Lung (tissue), 11 donors: ENCODE measurements at regions not wholly inside any gene's neighbourhood (a gene's known extent, or its start where the extent isn't known, plus 50 kb on each side); places are given as distances from the start of the nearest gene placed in this dataset.

ENCODE experiments used
- ATAC-seq: fragments of 200-7000 bp; cut with Tn5 transposase; one replicate; pipeline ENCODE4 v1.9.1; 2020; ENCODE audit warnings: moderate number of reproducible peaks; ENCODE audit not compliant: insufficient read depth, low FRiP score
- DNase-seq, 3 donors: peaks; one replicate each; pipeline ENCODE4 v3.0.0-alpha.2; 2013 to 2017
- H3K27ac ChIP-seq, 2 donors: one replicate each; pipeline ENCODE4 v1.5.1; 2013; ENCODE audit warnings: mild to moderate bottlenecking in 2 of 2, moderate library complexity in 2 of 2, control low read depth in 1 of 2, inconsistent platforms in 1 of 2, low read depth in 1 of 2, low read length in 1 of 2
- H3K27me3 ChIP-seq, 3 donors: one replicate each; pipeline ENCODE4 v1.5.1; 2013; ENCODE audit warnings: low read length in 2 of 3; ENCODE audit not compliant: control insufficient read depth in 3 of 3, insufficient read depth in 3 of 3
- H3K36me3 ChIP-seq, 4 donors: one replicate each; pipeline ENCODE4 v1.5.1; 2013; ENCODE audit warnings: low read length in 4 of 4, mild to moderate bottlenecking in 1 of 4, moderate library complexity in 1 of 4; ENCODE audit not compliant: control insufficient read depth in 4 of 4, insufficient read depth in 4 of 4
- H3K4me1 ChIP-seq, 5 donors: one replicate each; pipeline ENCODE4 v1.5.1; 2013; ENCODE audit warnings: low read length in 5 of 5, mild to moderate bottlenecking in 2 of 5, moderate library complexity in 1 of 5; ENCODE audit not compliant: control insufficient read depth in 5 of 5, insufficient read depth in 5 of 5
- H3K4me3 ChIP-seq: one replicate; pipeline ENCODE4 v1.5.1; 2013; ENCODE audit warnings: mild to moderate bottlenecking, control low read depth, moderate library complexity
- H3K9ac ChIP-seq, 2 donors: one replicate each; pipeline ENCODE4 v1.5.1; 2013; ENCODE audit warnings: low read length in 2 of 2, control low read depth in 1 of 2; ENCODE audit not compliant: insufficient read depth in 1 of 2
- H3K9me3 ChIP-seq, 4 donors: one replicate each; pipeline ENCODE4 v1.5.1; 2013; ENCODE audit warnings: low read length in 3 of 4, mild to moderate bottlenecking in 1 of 4, moderate library complexity in 1 of 4; ENCODE audit not compliant: control insufficient read depth in 4 of 4, insufficient read depth in 3 of 4
- WGBS, 2 donors: extraction: QIAGEN DNeasy Blood & Tissue Kit; methylation state at CpG; one replicate each; pipeline ENCODE4 v1.1.7; 2013; 5-methylcytosine and 5-hydroxymethylcytosine counted together
- TF ChIP-seq, protein P1 (sequence below): IDR thresholded peaks from 2 replicates; pipeline ENCODE4 v1.5.1; 2012; ENCODE audit warnings: mild to moderate bottlenecking; ENCODE audit errors: control extremely low read depth, extremely low read depth
- donor health status: control.
- donor health status: control.
- donor health status: Bipolar disorder and iron deficiency.
- donor health status: healthy.
- donor health status: DM: yes; HTN: yes; CAD: no.

DNA sequence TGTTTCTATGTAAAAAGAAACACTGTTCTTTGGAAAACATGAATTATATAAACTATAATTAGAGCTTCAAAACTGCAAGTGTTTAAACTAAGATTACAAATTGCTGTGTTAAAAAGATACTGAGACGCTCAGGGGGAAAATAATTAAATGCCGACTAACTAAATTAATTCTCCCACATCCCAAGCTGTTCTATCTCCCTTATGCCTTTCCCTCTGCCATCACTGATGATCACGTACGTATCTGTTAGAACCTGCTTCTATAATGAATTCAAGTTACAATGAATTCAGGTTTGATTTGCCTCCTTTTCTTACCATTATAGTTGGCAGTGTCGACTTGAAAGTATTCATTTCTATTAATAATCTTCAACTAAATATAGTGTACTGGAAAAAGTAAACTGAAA, 349.9 kb upstream of the CDH6 start:
- Histone ChIP-seq H3K9me3 (no peaks in the 10 kb centered on the region), H3K9ac (no peak overlapping the region), H3K4me1 (peaks cover 0 to 14% (median 0%) of the 10 kb centered on the region in 5 donors), H3K27ac (no peak overlapping the region), H3K36me3 (no peaks in the 10 kb centered on the region), H3K4me3 (no peak overlapping the region), H3K27me3 (no peaks in the 10 kb centered on the region)
- 88 to 92% methylated on average over 5 of the region's 5 CpGs for WGBS, 2 donors
- ATAC-seq (no peak), DNase-seq (no peak)
- TF ChIP-seq, protein P1, sequence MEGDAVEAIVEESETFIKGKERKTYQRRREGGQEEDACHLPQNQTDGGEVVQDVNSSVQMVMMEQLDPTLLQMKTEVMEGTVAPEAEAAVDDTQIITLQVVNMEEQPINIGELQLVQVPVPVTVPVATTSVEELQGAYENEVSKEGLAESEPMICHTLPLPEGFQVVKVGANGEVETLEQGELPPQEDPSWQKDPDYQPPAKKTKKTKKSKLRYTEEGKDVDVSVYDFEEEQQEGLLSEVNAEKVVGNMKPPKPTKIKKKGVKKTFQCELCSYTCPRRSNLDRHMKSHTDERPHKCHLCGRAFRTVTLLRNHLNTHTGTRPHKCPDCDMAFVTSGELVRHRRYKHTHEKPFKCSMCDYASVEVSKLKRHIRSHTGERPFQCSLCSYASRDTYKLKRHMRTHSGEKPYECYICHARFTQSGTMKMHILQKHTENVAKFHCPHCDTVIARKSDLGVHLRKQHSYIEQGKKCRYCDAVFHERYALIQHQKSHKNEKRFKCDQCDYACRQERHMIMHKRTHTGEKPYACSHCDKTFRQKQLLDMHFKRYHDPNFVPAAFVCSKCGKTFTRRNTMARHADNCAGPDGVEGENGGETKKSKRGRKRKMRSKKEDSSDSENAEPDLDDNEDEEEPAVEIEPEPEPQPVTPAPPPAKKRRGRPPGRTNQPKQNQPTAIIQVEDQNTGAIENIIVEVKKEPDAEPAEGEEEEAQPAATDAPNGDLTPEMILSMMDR, result no peak

DNA sequence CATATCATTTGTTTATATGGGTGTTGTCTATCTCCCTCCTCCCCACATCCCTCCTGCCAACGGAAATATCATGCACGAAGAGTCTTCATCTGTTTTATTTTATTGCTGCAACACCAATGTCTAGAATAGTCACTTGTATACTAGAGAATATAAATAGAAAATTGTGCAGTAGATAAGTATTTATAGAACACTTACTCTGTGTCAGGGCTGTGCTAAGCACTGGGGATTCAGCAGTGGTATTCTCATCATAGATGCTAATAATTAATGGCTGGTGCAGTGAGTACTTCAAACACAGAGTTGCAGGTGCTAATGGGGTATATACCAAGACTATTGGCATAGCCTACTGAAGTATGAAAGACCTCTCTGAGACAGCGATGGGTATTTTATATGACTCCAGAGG, 353.5 kb upstream of the CDH6 start:
- DNase-seq (peak in 2 of 3 donors; percentile 13 to 40), ATAC-seq (no peak)
- Histone ChIP-seq H3K27ac (peak overlapping the region in 1 of 2 donors; percentile 72), H3K9ac (no peak overlapping the region), H3K4me3 (no peak overlapping the region), H3K4me1 (peaks cover 0 to 14% (median 0%) of the 10 kb centered on the region in 5 donors), H3K27me3 (no peaks in the 10 kb centered on the region), H3K9me3 (no peaks in the 10 kb centered on the region), H3K36me3 (no peaks in the 10 kb centered on the region)
- 55 to 78% methylated on average over 3 of the region's 3 CpGs for WGBS, 2 donors
- TF ChIP-seq, protein P1, result no peak

DNA sequence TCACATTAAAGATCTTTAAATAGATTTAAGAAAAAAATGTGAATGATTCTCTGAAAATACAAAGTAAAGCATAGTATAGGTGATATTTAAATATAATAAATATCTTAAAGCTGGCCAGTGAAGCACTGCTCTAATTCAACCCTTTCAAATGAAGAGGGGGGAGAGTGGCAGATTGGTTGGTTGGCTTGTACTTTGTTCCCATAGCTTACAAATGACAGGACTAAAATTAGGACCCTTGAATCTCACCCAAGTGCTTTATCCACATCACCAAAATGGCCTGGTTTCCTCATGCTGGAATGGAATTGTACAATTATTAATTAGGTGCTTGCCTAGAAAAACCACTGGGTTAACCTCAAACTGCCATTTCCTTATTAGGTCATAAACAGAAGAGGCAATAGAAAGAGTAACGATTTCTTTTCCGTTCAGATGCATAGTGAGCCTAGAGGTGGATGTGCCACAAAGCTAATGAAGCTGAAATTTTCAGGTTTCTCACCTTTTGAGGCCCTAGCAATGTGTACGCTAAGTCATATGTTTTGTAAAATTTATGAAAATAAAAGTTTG, 354.5 kb upstream of the CDH6 start:
- Histone ChIP-seq H3K9me3 (no peaks in the 10 kb centered on the region), H3K4me3 (no peak overlapping the region), H3K27ac (peak overlapping the region in 1 of 2 donors; percentile 72), H3K27me3 (no peaks in the 10 kb centered on the region), H3K36me3 (no peaks in the 10 kb centered on the region), H3K9ac (no peak overlapping the region), H3K4me1 (peaks cover 0 to 14% (median 0%) of the 10 kb centered on the region in 5 donors)
- ATAC-seq (no peak), DNase-seq (peak in 2 of 3 donors; percentile 83 to 88)
- WGBS, 2 donors, result 51 to 69% methylated on average over 3 of the region's 3 CpGs
- TF ChIP-seq, protein P1, result no peak

DNA sequence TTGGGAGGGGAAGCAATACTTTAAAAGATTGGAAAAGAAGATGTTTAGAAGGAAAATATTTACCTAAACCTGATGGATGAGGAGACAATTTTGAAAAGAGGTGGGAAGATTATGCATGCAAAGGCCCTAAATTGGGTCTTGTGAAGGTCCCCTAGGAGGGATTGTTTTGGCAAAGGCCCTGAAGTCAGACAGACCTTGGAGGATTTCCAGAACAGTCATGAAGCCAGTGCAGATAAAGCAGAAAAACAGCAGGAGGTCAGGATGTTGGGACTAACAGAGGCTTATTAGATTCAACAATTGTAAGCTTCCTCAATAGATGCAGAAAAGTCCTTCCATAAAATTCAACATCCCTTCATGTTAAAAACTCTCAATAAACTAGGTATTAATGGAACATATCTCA, 361.0 kb upstream of the CDH6 start:
- Histone ChIP-seq H3K27ac (no peak overlapping the region), H3K36me3 (no peaks in the 10 kb centered on the region), H3K4me3 (no peak overlapping the region), H3K9ac (no peak overlapping the region), H3K27me3 (no peaks in the 10 kb centered on the region), H3K4me1 (peaks cover 0 to 8% (median 0%) of the 10 kb centered on the region in 5 donors), H3K9me3 (no peaks in the 10 kb centered on the region)
- no peak for ATAC-seq
- TF ChIP-seq, protein P1, result no peak
- peak; percentile 19 to 75 (median 61) for DNase-seq
